Pancreas (tissue), 10 donors: ENCODE measurements at regions not wholly inside any gene's neighbourhood (a gene's known extent, or its start where the extent isn't known, plus 50 kb on each side); places are given as distances from the start of the nearest gene placed in this dataset.

Experiments
- ATAC-seq, 4 donors: fragments of 200-7000 bp; cut with Tn5 transposase; one replicate each; pipeline versions ENCODE4 v1.8.0 to v1.9.1; 2020; ENCODE audit warnings: mild to moderate bottlenecking in 4 of 4, moderate library complexity in 4 of 4
- DNase-seq, 6 donors: peaks; one replicate each; pipeline ENCODE4 v3.0.0-alpha.2; 2020
- FAIRE-seq: peaks from 2 replicates; lab custom pipeline; 2012; peaks lifted over from hg19 to GRCh38; lab: Jason Lieb, UNC
- H3K27ac ChIP-seq, 4 donors: fragments of 200-600 bp; sonication (generic); 1 replicate in 3 of 4; 2 replicates in 1 of 4; pipeline versions ENCODE4 v1.5.0 to v1.8.0; 2020
- H3K27me3 ChIP-seq, 4 donors: fragments of 200-600 bp; one replicate each; pipeline ENCODE4 v1.8.0; 2021
- H3K36me3 ChIP-seq, 3 donors: fragments of 200-600 bp; sonication (generic) in 1 of 3; one replicate each; pipeline versions ENCODE4 v1.5.0 to v1.8.0; 2020 to 2021
- H3K4me1 ChIP-seq, 3 donors: fragments of 200-600 bp; one replicate each; pipeline ENCODE4 v1.8.0; 2021
- H3K4me3 ChIP-seq, 4 donors: fragments of 200-600 bp; sonication (generic) in 2 of 4; one replicate each; pipeline versions ENCODE4 v1.5.0 to v1.8.0; 2020 to 2021
- H3K9me3 ChIP-seq, 4 donors: fragments of 200-600 bp; one replicate each; pipeline ENCODE4 v1.8.0; 2021
- WGBS, 2 donors: extraction: QIAGEN DNeasy Blood & Tissue Kit; methylation state at CpG; one replicate each; pipeline ENCODE4 v1.1.7; 2013; 5-methylcytosine and 5-hydroxymethylcytosine counted together
- intact Hi-C, 3 donors: fragments of 100-400 bp; cut with DNase I; formaldehyde crosslinking; loops; one replicate each; pipeline versions ENCODE4 v1.11.1 to v1.14.2; 2022
- TF ChIP-seq, protein P1 (sequence below), 4 donors: fragments of 200-600 bp; sonication (generic) in 3 of 4; IDR thresholded peaks; one replicate each; pipeline versions ENCODE4 v1.5.0 to v1.8.0; 2021; ENCODE audit warnings: antibody characterized with exemption in 4 of 4
- donor health status: healthy with polysubstance abuse.
- donor health status: DM: no; HTN: no; CAD: no; lungs with moderate emphysema.
- donor health status: DM: no; HTN: no; CAD: no.
- donor health status: control.
- donor health status: control.
- donor health status: Bipolar disorder and iron deficiency.
- donor health status: DM: yes; HTN: yes; CAD: no.
- donor health status: DM: no; HTN: no; CAD: no.
- donor health status: DM: no; HTN: no; CAD: no.
- donor health status: DM: yes; HTN: yes; CAD: no.

DNA sequence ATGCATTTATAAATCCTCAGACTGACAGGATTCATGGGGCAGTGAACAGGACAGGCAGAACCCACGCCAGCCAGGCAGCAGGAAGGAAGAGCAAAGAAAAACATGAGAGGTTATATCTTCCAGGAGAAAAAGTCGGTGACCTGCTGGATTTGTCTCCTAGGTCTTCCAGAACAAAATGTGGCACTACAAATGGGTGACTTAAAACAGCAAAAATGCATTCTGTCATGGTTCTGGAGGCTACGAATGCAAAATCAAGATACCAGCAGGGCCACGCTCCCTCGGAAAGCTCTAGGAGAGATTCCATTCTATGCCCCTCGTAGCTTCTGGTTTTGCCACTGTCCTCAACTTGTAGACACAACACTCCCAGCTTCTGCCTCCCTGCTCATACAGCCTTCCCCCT, 63.4 kb downstream of the PSMG1 start:
- no peaks in the 10 kb centered on the region for H3K27me3 ChIP-seq
- ATAC-seq, result no peak
- TF ChIP-seq, protein P1, sequence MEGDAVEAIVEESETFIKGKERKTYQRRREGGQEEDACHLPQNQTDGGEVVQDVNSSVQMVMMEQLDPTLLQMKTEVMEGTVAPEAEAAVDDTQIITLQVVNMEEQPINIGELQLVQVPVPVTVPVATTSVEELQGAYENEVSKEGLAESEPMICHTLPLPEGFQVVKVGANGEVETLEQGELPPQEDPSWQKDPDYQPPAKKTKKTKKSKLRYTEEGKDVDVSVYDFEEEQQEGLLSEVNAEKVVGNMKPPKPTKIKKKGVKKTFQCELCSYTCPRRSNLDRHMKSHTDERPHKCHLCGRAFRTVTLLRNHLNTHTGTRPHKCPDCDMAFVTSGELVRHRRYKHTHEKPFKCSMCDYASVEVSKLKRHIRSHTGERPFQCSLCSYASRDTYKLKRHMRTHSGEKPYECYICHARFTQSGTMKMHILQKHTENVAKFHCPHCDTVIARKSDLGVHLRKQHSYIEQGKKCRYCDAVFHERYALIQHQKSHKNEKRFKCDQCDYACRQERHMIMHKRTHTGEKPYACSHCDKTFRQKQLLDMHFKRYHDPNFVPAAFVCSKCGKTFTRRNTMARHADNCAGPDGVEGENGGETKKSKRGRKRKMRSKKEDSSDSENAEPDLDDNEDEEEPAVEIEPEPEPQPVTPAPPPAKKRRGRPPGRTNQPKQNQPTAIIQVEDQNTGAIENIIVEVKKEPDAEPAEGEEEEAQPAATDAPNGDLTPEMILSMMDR (IDR thresholded peaks at IDR 0.05), result no peak
- WGBS, 2 donors, result 67 to 72% methylated on average over 6 of the region's 6 CpGs
- H3K9me3 ChIP-seq, result no peaks in the 10 kb centered on the region
- no peak for FAIRE-seq
- intact Hi-C loops, result loop anchor here in 1 of 3 donors (5.0 kb wide), 1 partner anchor 388 kb away; no protein-coding TSS in a partner anchor
- no peak overlapping the region for H3K27ac ChIP-seq
- no peak for DNase-seq
- no peaks in the 10 kb centered on the region for H3K4me1 ChIP-seq
- H3K4me3 ChIP-seq, result no peak overlapping the region
- H3K36me3 ChIP-seq, result no peaks in the 10 kb centered on the region

DNA sequence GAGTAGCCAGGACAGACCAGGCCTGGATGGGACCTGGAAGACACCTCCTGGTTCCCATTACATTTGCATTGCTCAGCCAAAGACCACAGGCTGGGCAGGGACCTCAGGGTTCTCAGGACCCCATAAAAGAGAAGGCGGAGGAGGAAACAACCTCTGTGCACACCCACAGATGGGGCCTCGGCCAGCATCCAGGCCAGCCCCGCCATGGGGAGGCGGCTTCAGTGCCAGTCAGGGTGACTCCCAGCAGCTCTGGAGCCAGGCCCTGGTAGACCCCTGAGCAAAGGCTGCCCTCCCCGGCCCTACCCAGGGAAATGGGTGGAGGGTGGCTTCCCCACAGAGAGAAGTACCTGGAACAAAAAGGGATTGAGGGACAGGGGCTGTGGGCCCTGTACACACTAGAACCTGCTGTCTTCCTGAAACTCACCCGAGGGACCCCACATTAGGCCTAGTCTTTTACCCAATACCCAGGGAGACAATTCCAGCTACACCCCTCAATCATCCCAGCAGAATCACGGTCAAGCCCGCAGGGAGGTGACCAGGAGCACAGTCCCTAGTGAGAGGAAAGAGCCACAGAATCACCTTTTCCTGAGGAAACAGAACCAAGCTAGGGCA, 64.5 kb downstream of the PSMG1 start:
- FAIRE-seq, result no peak
- Histone ChIP-seq H3K36me3 (no peaks in the 10 kb centered on the region), H3K9me3 (no peaks in the 10 kb centered on the region), H3K4me1 (no peaks in the 10 kb centered on the region), H3K27ac (no peak overlapping the region), H3K4me3 (no peak overlapping the region), H3K27me3 (no peaks in the 10 kb centered on the region)
- intact Hi-C loops, result no loop called here
- no peak for ATAC-seq
- TF ChIP-seq, protein P1 (IDR thresholded peaks at IDR 0.05), result no peak
- WGBS, 2 donors, result 73 to 90% methylated on average over 8 of the region's 8 CpGs
- no peak for DNase-seq

GRCh38 chr21:39118061-39118460, 65.2 kb downstream of the PSMG1 start:
- FAIRE-seq (no peak), ATAC-seq (no peak), DNase-seq (peak in 1 of 6 donors; percentile 4)
- intact Hi-C loops, result no loop called here
- 81 to 88% methylated on average over 10 of the region's 10 CpGs for WGBS, 2 donors
- no peaks in the 10 kb centered on the region for H3K9me3 ChIP-seq
- H3K4me3 ChIP-seq, result no peak overlapping the region
- H3K36me3 ChIP-seq, result no peaks in the 10 kb centered on the region
- TF ChIP-seq, protein P1 (IDR thresholded peaks at IDR 0.05), result no peak
- H3K27me3 ChIP-seq, result no peaks in the 10 kb centered on the region
- no peaks in the 10 kb centered on the region for H3K4me1 ChIP-seq
- no peak overlapping the region for H3K27ac ChIP-seq

DNA sequence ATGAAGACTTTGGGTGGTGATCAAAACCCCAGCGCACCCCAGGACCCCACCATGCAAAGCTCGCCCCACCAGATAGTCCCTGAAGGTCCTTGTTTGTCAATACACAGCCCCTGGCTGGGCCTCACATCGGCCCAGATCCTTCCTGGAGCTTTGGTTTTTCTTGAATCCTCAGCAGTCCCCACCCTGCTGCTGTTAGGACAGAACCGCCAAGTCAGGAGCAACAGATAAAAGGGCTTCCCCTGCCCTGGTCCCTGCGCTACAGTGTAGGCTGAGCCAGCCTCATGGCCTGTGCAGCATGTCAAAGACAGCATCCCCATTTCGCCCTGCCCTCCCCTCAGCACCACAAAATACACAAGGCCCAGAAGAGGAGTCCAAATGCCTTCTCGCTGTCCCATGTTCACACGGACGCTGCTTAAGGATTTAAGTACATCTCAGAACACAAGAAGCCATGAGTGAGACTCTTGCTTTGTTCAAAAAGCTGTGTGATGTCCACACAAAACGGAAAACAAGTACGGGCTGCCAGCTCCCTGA, 65.7 kb downstream of the PSMG1 start:
- FAIRE-seq, result no peak

More for the DNA sequence above, 65.7 kb downstream of the PSMG1 start:
- no peak overlapping the region for H3K27ac ChIP-seq
- DNase-seq (peak in 1 of 6 donors; percentile 3), ATAC-seq (no peak)
- no peak overlapping the region for H3K4me3 ChIP-seq
- WGBS, 2 donors, result 83 to 87% methylated on average over 11 of the region's 11 CpGs
- TF ChIP-seq, protein P1 (IDR thresholded peaks at IDR 0.05), result no peak
- H3K27me3 ChIP-seq, result no peaks in the 10 kb centered on the region
- H3K36me3 ChIP-seq, result no peaks in the 10 kb centered on the region
- H3K9me3 ChIP-seq, result no peaks in the 10 kb centered on the region
- H3K4me1 ChIP-seq, result no peaks in the 10 kb centered on the region
- intact Hi-C loops, result no loop called here
